PC-9 (cell line): ENCODE measurements at regions not wholly inside any gene's neighbourhood (a gene's known extent, or its start where the extent isn't known, plus 50 kb on each side); places are given as distances from the start of the nearest gene placed in this dataset.

ENCODE experiments used
- BruUV-seq: library from RNA; stranded (reverse); fragments of 400-500 nt; replicated peaks from 2 replicates; lab custom pipeline; 2021; lab: Mats Ljungman, UMichigan
- CTCF ChIA-PET: fragments of 300-600 bp; sonication (Branson Sonifier 250); formaldehyde crosslinking; loops from one replicate; lab custom pipeline; 2022; ENCODE audit warnings: antibody characterized with exemption; lab: Charles Lee
- POLR2A ChIA-PET: fragments of 300-600 bp; sonication (Branson Sonifier 250); formaldehyde crosslinking; loops from one replicate; lab custom pipeline; 2022; ENCODE audit warnings: antibody characterized with exemption; ENCODE audit not compliant: unreplicated experiment; lab: Charles Lee
- DNase-seq, 2 experiments: peaks; one replicate each; pipeline versions ENCODE4 v3.0.0 to v3.0.0-alpha.2; 2015 to 2022; ENCODE audit warnings: mixed read lengths in 1 of 2
- H2AFZ ChIP-seq: fragments of 200-600 bp; sonication (generic); 2 replicates; pipeline ENCODE4 v1.8.1; 2017; ENCODE audit warnings: antibody characterized with exemption
- H3F3A ChIP-seq: fragments of 200-600 bp; sonication (generic); 2 replicates; pipeline ENCODE4 v1.8.1; 2017; ENCODE audit warnings: antibody characterized with exemption, mild to moderate bottlenecking, low read depth; ENCODE audit not compliant: insufficient read depth
- H3K27ac ChIP-seq: fragments of 200-600 bp; sonication (generic); 2 replicates; pipeline ENCODE4 v1.6.1; 2016; ENCODE audit warnings: mixed run types
- H3K27me3 ChIP-seq: fragments of 200-600 bp; sonication (generic); 2 replicates; pipeline ENCODE4 v1.6.1; 2016; ENCODE audit warnings: low read depth, mixed run types; ENCODE audit not compliant: insufficient read depth
- H3K36me3 ChIP-seq: fragments of 200-600 bp; sonication (generic); 2 replicates; pipeline ENCODE4 v1.6.1; 2016; ENCODE audit warnings: low read depth, mixed run types
- H3K4me1 ChIP-seq: fragments of 200-600 bp; sonication (generic); replicated peaks from 2 replicates; pipeline ENCODE4 v1.6.1; 2016; ENCODE audit warnings: mixed run types; ENCODE audit not compliant: insufficient read depth
- H3K4me2 ChIP-seq: fragments of 200-600 bp; sonication (generic); 2 replicates; pipeline ENCODE4 v1.6.1; 2017; ENCODE audit warnings: mixed run types
- H3K4me3 ChIP-seq: fragments of 200-600 bp; sonication (generic); 2 replicates; pipeline ENCODE4 v1.6.1; 2016; ENCODE audit warnings: mixed run types
- H3K79me2 ChIP-seq: fragments of 200-600 bp; sonication (generic); 2 replicates; pipeline ENCODE4 v1.6.1; 2017; ENCODE audit warnings: low read depth, mixed run types
- H3K9me2 ChIP-seq: fragments of 200-600 bp; sonication (generic); 2 replicates; pipeline ENCODE4 v1.8.1; 2017; ENCODE audit warnings: mild to moderate bottlenecking; ENCODE audit not compliant: insufficient read depth
- H3K9me3 ChIP-seq: fragments of 200-600 bp; sonication (generic); 2 replicates; pipeline ENCODE4 v1.8.1; 2016; ENCODE audit warnings: low read depth; ENCODE audit not compliant: insufficient read depth
- H4K20me1 ChIP-seq: fragments of 200-600 bp; sonication (generic); 2 replicates; pipeline ENCODE4 v1.8.1; 2017; ENCODE audit not compliant: insufficient read depth
- CTCF ChIP-seq: fragments of 200-600 bp; sonication (generic); conservative IDR thresholded peaks from 2 replicates; pipeline ENCODE4 v1.6.1; 2017; ENCODE audit warnings: mixed run types, antibody characterized with exemption, mild to moderate bottlenecking, moderate library complexity
- EZH2 ChIP-seq: fragments of 200-600 bp; sonication (generic); IDR thresholded peaks from 2 replicates; pipeline ENCODE4 v1.8.0; 2017; ENCODE audit warnings: antibody characterized with exemption, low read depth
- intact Hi-C: fragments of 100-400 bp; cut with micrococcal nuclease; formaldehyde crosslinking; loops from one replicate; pipeline ENCODE4 v1.10.0; 2022; ENCODE audit not compliant: unreplicated experiment

GRCh38 chr16:63228259-63228658 lies 1192.0 kb upstream of the CDH8 start:
- ChIA-PET POLR2A (no interaction called here), CTCF (no interaction called here)
- intact Hi-C loops, result no loop called here
- Histone ChIP-seq H3K9me2 (no peaks in the 10 kb centered on the region), H2AFZ (no peak overlapping the region), H3F3A (no peaks in the 10 kb centered on the region), H4K20me1 (no peaks in the 10 kb centered on the region), H3K27me3 (no peaks in the 10 kb centered on the region), H3K4me1 (no peaks in the 10 kb centered on the region), H3K4me2 (no peak overlapping the region), H3K79me2 (no peaks in the 10 kb centered on the region), H3K27ac (no peak overlapping the region), H3K9me3 (no peaks in the 10 kb centered on the region), H3K4me3 (no peak overlapping the region), H3K36me3 (no peaks in the 10 kb centered on the region)
- TF ChIP-seq CTCF (no peak), EZH2 (no peak)
- no peak for DNase-seq
- BruUV-seq, result no TSS peak

GRCh38 chr16:63223851-63224250 lies 1187.6 kb upstream of the CDH8 start:
- ChIA-PET POLR2A (no interaction called here), CTCF (no interaction called here)
- Histone ChIP-seq H4K20me1 (no peaks in the 10 kb centered on the region), H3K4me1 (no peaks in the 10 kb centered on the region), H3K27me3 (no peaks in the 10 kb centered on the region), H3K27ac (no peak overlapping the region), H3F3A (no peaks in the 10 kb centered on the region), H3K36me3 (no peaks in the 10 kb centered on the region), H3K79me2 (no peaks in the 10 kb centered on the region), H3K4me2 (no peak overlapping the region), H3K4me3 (no peak overlapping the region), H3K9me3 (no peaks in the 10 kb centered on the region), H2AFZ (no peak overlapping the region), H3K9me2 (no peaks in the 10 kb centered on the region)
- intact Hi-C loops, result no loop called here
- no peak for DNase-seq
- TF ChIP-seq EZH2 (no peak), CTCF (no peak)
- BruUV-seq, result no TSS peak

GRCh38 chr16:63216696-63217423 lies 1180.6 kb upstream of the CDH8 start:
- DNase-seq, result no peak
- H3F3A ChIP-seq, result no peaks in the 10 kb centered on the region
- no peaks in the 10 kb centered on the region for H4K20me1 ChIP-seq
- no TSS peak for BruUV-seq
- no peaks in the 10 kb centered on the region for H3K79me2 ChIP-seq
- no peaks in the 10 kb centered on the region for H3K4me1 ChIP-seq
- no peak overlapping the region for H3K27ac ChIP-seq
- no peak overlapping the region for H2AFZ ChIP-seq
- H3K4me2 ChIP-seq, result no peak overlapping the region
- no peaks in the 10 kb centered on the region for H3K27me3 ChIP-seq
- no peak for TF ChIP-seq CTCF
- no peak for TF ChIP-seq EZH2
- H3K36me3 ChIP-seq, result no peaks in the 10 kb centered on the region
- H3K9me2 ChIP-seq, result no peaks in the 10 kb centered on the region; the same call in 1 of the 2 replicates
- intact Hi-C loops, result no loop called here
- no peak overlapping the region for H3K4me3 ChIP-seq
- no peaks in the 10 kb centered on the region for H3K9me3 ChIP-seq
- POLR2A ChIA-PET, result no interaction called here
- CTCF ChIA-PET, result no interaction called here
